ENCODE measurements at regions not wholly inside any gene's neighbourhood (a gene's known extent, or its start where the extent isn't known, plus 50 kb on each side); places are given as distances from the start of the nearest gene placed in this dataset.
A peak's percentile ranks its signal among the peaks of the same experiment; 100 is the strongest.

- H3K4me1 ChIP-seq (ENCODE audit: control insufficient read depth, insufficient read depth, low read length): no peaks in the 10 kb centered on the region
- H3K27me3 ChIP-seq (replicated peaks in 1 of 2; ENCODE audit: control insufficient read depth in 2 of 2, insufficient read depth in 2 of 2, low read length in 1 of 2): no peaks in the 10 kb centered on the region
- no TSS peak for BruUV-seq (replicated peaks)
- H4K20me1 ChIP-seq (ENCODE audit: control insufficient read depth, insufficient read depth): no peaks in the 10 kb centered on the region
- in situ Hi-C loops (cut with MboI) (no loop called here), intact Hi-C loops (cut with micrococcal nuclease; ENCODE audit: unreplicated experiment) (no loop called here)
- no peaks in the 10 kb centered on the region; the same call in 2 of the 3 replicates for H3K9me3 ChIP-seq (replicated peaks; ENCODE audit: control insufficient read depth, insufficient read depth, low read length)
- DNase-seq (ENCODE audit: low read depth, low spot score) (no peak), ATAC-seq (peak; percentile 35), FAIRE-seq (no peak)
- no peaks in the 10 kb centered on the region for H3K79me2 ChIP-seq (ENCODE audit: control insufficient read depth, insufficient read depth, low read length)
- 26% methylated on average over 13 of the region's 13 CpGs for WGBS (ENCODE audit: insufficient coverage, insufficient replicate concordance, low lambda C conversion rate, missing lambda C conversion rate)
- H3K9ac ChIP-seq (ENCODE audit: control insufficient read depth, insufficient read depth, low read length): no peak overlapping the region
- CTCF ChIA-PET: no interaction called here
- H3K4me3 ChIP-seq: no peak overlapping the region
- no peak overlapping the region for H3K4me2 ChIP-seq (ENCODE audit: control insufficient read depth, insufficient read depth)
- SMC1A ChIA-PET (ENCODE audit: uncharacterized antibody, unreplicated experiment): no interaction called here
- H3K27ac ChIP-seq (ENCODE audit: control insufficient read depth, insufficient read depth): no peak overlapping the region
- no peaks in the 10 kb centered on the region for H3K36me3 ChIP-seq (ENCODE audit: control insufficient read depth in 2 of 2, insufficient read depth in 2 of 2, low read length in 1 of 2)
- H2AFZ ChIP-seq (ENCODE audit: control insufficient read depth, low read depth, low read length): no peak overlapping the region
- RAD21 ChIA-PET (ENCODE audit: unreplicated experiment): no interaction called here
- POLR2A ChIA-PET: no interaction called here
- TF ChIP-seq TCF12 (IDR thresholded peaks at IDR 0.05; ENCODE audit: low read depth, low read length) (no peak), ZNF24 (IDR thresholded peaks at IDR 0.05) (no peak), ZNF274 (IDR thresholded peaks at IDR 0.05; ENCODE audit: insufficient read depth, insufficient read length) (no peak), NFYA (IDR thresholded peaks at IDR 0.05; ENCODE audit: borderline replicate concordance, low read depth, low read length) (no peak), YY1 (IDR thresholded peaks at IDR 0.05; ENCODE audit: low read depth, low read length) (no peak), SKIL (IDR thresholded peaks at IDR 0.05; ENCODE audit: low read depth, poor library complexity, severe bottlenecking) (no peak), REST (IDR thresholded peaks at IDR 0.05; ENCODE audit: low read depth, low read length) (no peak), E2F4 (IDR thresholded peaks at IDR 0.05; ENCODE audit: low read depth, low read length) (no peak), USF2 (IDR thresholded peaks at IDR 0.05; ENCODE audit: borderline replicate concordance, low read depth, low read length) (no peak), LARP7 (IDR thresholded peaks at IDR 0.05) (no peak), USF1 (IDR thresholded peaks at IDR 0.05; ENCODE audit: borderline replicate concordance, extremely low read length, insufficient read depth, low read depth, low read length) (no peak), RAD51 (IDR thresholded peaks at IDR 0.05) (no peak), SUPT20H (IDR thresholded peaks at IDR 0.05; ENCODE audit: borderline replicate concordance, control insufficient read depth, low read depth, low read length) (no peak), GABPA (IDR thresholded peaks at IDR 0.05; ENCODE audit: low read depth) (no peak), EGR1 (IDR thresholded peaks at IDR 0.05; ENCODE audit: borderline replicate concordance in 1 of 2, low read depth in 2 of 2, low read length in 2 of 2) (no peak)
Measured at GRCh38 chr9:136597141-136597885, 51.5 kb upstream of the NOTCH1 start.
